ENCODE measurements at regions not wholly inside any gene's neighbourhood (a gene's known extent, or its start where the extent isn't known, plus 50 kb on each side); places are given as distances from the start of the nearest gene placed in this dataset.

GRCh38 chr2:83085869-83086268, 1373.2 kb downstream of the SUCLG1 start:
- no peak for DNase-seq

- DNase-seq = no peak
These were observed 1377.0 kb downstream of the SUCLG1 start for GRCh38 chr2:83081826-83082690.

DNA sequence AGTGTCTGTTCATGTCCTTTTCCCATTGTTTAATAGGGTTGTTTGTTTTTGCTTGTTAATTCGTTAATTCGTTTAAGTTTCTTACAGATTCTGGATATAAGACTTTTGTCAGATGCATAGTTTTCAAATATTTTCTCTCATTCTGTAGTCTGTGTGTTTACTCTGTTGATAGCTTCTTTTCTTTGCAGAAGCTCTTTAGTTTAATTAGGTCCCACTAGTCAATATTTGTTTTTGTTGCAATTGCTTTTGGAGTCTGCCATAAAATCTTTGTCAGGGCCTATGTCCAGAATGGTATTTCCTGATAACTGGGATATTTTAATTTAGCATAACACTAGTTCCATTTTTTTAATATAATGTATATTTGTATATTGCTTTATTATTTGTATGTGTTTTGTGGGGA, 1380.1 kb downstream of the SUCLG1 start:
- DNase-seq = no peak

DNA sequence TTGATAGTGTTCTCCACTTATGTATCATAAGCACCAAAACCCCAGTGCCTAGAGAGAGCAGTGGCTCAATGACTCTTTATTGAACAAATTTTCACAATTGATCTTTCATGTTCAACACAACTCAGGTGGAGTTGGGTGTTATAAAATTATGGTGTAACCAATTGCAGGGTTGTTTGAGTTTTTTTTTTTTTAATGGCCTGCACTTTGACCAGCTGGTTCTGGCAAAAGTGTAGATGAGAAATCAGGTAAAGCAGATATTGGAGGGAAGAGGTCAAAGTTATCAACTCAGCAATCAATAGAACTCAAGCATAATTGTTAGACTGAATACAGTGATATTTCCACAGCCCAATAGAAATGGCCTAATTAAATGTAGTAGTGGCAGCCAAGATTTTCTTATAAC, 1386.3 kb downstream of the SUCLG1 start:
- DNase-seq = no peak

DNA sequence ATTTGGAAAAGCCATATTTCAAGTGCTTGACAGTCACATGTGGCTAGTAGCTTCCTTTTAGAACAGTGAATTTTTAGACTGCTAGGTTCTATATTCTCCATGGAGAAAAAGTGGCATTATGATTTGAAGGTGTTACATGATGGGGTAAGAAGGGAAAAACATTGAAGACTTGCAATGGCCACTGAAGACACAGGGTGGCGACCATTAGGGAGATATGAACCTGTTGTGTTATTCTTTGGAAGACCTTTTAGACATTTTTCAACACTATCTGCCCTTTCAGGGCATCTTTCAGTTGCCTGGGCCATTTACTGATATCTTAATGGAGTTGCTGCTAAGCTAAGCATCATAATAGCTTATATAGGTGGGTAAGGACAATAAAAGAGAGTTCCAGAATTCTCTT, 1387.2 kb downstream of the SUCLG1 start:
- DNase-seq = no peak

GRCh38 chr2:83071352-83071751, 1387.7 kb downstream of the SUCLG1 start:
- DNase-seq = no peak

GRCh38 chr2:83069724-83070123, 1389.4 kb downstream of the SUCLG1 start:
- DNase-seq = no peak

DNA sequence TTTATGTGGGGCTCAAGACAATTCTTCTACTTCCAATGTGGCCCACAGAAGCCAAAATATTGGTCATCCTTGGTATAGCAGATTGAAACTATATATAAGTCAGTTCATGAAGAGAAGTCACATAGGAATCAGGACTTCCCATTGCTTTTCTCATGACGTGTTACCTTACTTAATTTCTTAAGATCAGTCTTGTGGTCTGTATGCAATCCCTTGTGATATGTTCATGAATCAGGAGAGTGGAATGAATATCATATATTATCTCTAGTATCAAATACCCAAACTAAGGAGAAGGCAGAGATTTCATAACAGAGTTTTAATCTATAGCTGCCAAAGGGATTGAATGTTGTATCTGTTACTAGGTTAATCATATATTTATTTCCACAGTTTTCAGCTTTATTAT, 1390.4 kb downstream of the SUCLG1 start:
- no peak for DNase-seq

DNA sequence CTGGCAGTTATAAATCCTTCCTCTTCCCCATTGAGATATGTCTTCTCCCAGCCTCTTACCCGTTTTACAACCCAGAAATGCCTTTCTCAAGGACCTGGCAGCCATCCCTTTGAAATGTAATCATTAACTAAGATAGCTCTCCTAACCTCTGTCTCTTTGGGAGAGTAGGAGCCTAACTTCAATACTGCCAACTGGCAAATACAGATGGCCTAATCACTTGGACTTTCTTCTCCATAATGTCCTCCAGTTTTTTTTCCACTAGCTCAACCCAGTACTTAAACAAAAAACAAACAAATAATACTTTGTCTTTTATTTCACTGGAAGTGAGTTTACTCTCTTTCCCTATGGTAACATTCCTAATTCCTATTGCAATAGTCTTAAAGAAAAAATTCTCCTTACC, 1391.1 kb downstream of the SUCLG1 start:
- DNase-seq = no peak

GRCh38 chr2:83063933-83064332, 1395.1 kb downstream of the SUCLG1 start:
- no peak for DNase-seq

DNA sequence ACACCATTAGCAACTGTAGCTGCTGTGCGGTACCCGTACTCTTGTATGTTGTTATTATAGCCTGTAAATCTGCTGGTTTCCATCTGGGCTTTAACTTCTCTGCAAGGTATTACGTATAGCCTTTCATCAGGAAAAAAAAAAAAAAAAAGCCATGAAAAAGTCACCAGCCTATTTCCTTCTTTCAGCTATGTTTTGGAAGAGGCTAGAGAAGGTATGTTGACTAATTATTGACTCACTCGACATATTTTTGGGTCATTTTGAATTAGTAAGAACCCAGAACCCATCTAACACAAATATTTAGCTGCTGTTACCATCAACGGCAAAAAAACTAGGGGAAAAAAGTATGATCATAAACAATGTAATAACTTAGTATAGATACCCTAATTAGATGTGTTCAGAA, 1395.6 kb downstream of the SUCLG1 start:
- DNase-seq = no peak

GRCh38 chr2:83058683-83059082, 1400.4 kb downstream of the SUCLG1 start:
- no peak for DNase-seq

DNA sequence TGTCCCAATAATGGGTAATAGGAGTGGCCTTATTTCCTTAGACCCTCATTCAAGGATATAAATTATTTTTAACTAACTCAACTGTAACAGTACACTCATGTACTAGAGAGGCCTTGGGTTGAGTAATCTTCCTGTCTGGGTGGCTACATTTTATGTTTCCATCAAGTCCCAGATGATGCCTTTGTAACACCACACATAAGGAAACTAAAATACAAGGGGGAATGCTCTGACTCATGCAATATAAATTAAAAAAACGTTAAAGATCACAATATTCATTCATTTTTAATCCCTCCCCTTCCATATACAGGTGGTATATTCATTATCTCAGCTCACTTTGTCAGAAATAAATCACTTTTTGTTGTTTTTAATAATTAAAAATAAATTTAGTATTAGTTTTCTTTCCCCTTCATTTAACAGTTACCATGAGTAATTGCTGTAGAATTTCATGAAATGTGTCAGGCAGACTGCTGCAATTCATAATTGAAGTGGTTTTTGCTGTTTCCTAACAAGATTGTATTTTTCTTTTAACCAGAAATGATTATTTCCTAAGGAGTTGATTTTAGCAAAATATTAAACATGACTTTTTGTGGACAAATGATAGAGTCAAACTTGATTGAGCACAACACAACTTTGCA, 1403.6 kb downstream of the SUCLG1 start:
- no peak for DNase-seq

DNA sequence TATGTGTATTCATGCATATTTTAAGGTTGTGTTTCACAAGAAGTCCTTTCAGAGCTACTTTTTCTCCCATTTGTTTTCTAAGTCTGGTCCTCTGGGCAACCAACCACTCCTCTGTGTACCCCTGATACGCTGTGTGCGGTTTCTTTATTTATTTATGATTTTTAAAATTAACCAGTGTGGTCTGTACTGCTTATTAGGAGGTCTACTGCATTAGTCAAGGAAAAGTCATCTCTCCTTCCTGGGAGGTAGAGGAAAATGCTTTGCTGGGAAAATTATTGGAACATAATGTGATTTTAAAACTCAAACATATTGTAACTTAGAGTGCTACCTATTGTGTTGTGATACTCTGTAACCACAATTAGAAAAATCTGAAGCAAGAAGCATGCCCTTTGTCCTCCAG, 1404.3 kb downstream of the SUCLG1 start:
- no peak for DNase-seq

DNA sequence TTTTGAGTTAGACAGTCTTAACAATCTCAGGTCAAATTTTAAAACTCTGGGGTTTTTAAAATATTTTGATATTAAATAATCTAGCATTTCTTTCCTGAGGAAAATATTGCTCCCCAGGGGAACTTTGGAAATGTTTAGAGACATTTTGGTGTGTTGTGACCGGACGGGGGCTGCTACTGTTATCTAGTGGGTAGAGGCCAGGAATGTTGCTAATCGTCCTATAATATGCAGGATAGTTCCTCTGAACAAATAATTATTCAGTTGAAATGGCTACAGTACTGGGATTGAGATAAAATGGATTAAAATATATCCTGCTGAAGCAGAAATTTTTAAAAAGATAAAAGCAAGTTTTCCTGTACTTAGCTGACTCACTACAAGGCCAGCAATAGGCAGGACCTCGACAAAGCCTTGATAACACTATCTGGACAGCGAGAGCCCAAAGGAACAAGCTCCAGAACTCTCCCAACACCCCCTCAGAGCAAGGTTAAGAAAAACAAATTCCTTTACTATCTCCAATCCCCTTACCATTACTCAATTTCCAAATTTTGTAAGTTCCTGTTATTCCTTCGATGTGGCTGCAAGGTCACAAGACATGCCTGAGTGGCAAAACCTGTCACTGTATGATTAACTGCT, 1407.4 kb downstream of the SUCLG1 start:
- DNase-seq = no peak

GRCh38 chr2:83042053-83042452, 1417.0 kb downstream of the SUCLG1 start:
- no peak for DNase-seq

GRCh38 chr2:83022631-83023210, 1436.4 kb downstream of the SUCLG1 start:
- no peak for DNase-seq

GRCh38 chr2:83017366-83018090, 1441.6 kb downstream of the SUCLG1 start:
- DNase-seq = no peak

- DNase-seq = no peak
These were observed 1442.6 kb downstream of the SUCLG1 start for GRCh38 chr2:83016343-83017110.

- no peak for DNase-seq
These were observed 1443.2 kb downstream of the SUCLG1 start for GRCh38 chr2:83015900-83016299.

GRCh38 chr2:83015035-83015715, 1443.9 kb downstream of the SUCLG1 start:
- DNase-seq = no peak

DNA sequence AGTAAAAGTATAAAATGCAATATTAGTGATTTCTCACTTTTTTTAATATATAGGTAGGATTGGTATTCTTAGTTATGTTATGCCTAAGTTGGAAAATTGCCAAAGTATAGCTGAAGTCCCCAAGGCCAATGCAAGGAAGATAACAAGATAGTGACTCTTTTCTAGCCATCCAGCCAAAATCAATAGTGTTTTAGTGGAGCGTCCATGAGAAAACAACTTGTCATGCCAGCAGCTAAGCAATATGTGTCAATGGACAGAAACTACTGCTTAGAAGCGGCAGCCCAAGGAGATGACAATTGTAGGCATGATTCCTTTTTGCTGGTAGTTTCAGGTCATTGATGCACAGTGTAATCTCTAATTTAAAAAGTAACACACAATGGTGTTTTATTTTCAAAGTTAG, 1444.6 kb downstream of the SUCLG1 start:
- DNase-seq = no peak
